Activated CD4-positive, CD25-positive, alpha-beta regulatory T cell treated with anti-CD3 and anti-CD28 coated beads, Interleukin-2, amount 50 U/mL, for 16 hours (primary cell): ENCODE measurements at regions not wholly inside any gene's neighbourhood (a gene's known extent, or its start where the extent isn't known, plus 50 kb on each side); places are given as distances from the start of the nearest gene placed in this dataset.

Experiments
- DNase-seq: peaks from one replicate; pipeline ENCODE4 v3.0.0-alpha.2; 2020; ENCODE audit warnings: low read depth, low spot score

GRCh38 chr22:19574247-19574646 is 50.0 kb upstream of the CLDN5 start:
- DNase-seq: no peak

- DNase-seq: peak; percentile 43
These were observed 52.5 kb upstream of the CLDN5 start for GRCh38 chr22:19576460-19577421.

DNA sequence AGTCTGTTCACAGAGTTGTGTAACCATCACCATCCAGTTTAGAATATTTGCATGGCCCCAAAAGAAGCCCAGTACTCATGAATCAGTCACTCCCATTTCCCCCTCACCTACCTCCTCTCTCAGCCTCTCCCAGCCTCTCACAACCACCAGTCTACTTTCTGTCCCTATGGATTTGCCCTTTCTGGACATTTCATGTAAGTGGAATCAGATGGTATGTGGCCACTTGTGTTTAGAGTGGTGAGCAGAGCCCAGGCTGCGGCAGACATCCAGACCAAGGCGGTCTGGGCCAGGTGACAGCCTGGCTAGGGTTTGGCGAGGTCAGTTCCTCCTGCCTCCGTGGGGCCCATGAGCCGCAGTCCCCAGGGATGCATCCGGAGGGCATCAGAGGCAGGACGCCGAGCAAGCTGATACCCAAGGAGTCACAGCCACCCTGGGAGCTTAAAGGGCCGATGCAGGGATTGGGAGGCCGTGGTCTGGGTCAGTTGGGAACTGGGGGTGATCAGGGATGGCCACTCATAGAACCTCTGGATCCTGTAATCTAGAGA is 53.3 kb upstream of the CLDN5 start:
- no peak for DNase-seq

- DNase-seq: no peak
These were observed 54.2 kb upstream of the CLDN5 start for GRCh38 chr22:19578180-19579004.

GRCh38 chr22:19579115-19579811 is 55.1 kb upstream of the CLDN5 start:
- no peak for DNase-seq

DNA sequence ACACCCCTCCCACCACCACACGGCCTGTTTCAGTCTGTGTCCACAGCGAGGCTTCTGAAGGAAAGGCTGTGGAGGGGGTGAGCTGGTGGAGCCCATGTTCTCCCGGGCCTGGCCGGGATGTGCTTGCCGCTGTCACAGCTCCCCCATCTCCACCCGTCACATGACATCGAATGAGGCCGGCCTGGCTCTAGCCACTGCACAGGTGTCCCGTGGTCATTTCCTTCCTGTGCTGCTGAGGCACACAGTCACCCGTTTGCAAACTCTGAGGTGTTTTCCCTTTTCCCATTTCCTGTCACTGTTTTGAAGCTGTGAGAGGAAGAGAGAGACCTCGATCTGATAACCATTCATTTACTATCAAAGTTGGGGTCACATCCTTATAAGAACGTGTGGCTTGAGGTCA is 55.7 kb upstream of the CLDN5 start:
- no peak for DNase-seq

DNA sequence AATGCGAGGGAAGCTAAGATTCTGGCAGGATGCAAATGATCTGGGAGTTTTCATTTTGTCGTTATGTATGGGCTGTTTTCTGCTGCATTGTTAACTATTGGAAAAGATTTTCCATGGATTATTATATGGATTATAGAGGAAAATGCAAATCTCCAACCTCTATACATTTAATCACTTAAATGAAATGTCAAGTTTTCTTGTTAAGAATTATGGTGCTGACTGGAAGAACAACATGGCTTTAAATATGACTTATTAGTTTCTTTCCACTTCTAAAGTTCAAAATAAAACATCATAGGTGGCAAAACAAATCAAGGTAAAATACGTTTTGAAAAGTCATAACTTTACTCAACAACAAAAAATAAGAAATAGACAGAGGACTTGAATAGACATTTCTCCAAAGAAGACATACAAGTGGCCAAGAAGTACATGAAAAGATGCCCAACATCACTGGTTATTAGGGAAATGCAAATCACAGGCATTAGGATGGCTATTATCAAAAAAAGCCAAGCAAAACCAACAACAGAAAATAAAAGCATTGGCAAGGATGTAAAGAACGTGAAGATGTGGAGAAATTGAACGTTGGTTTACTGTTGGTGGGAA is 56.2 kb upstream of the CLDN5 start:
- DNase-seq: no peak

GRCh38 chr22:19582033-19582693 is 58.0 kb upstream of the CLDN5 start:
- DNase-seq: no peak

DNA sequence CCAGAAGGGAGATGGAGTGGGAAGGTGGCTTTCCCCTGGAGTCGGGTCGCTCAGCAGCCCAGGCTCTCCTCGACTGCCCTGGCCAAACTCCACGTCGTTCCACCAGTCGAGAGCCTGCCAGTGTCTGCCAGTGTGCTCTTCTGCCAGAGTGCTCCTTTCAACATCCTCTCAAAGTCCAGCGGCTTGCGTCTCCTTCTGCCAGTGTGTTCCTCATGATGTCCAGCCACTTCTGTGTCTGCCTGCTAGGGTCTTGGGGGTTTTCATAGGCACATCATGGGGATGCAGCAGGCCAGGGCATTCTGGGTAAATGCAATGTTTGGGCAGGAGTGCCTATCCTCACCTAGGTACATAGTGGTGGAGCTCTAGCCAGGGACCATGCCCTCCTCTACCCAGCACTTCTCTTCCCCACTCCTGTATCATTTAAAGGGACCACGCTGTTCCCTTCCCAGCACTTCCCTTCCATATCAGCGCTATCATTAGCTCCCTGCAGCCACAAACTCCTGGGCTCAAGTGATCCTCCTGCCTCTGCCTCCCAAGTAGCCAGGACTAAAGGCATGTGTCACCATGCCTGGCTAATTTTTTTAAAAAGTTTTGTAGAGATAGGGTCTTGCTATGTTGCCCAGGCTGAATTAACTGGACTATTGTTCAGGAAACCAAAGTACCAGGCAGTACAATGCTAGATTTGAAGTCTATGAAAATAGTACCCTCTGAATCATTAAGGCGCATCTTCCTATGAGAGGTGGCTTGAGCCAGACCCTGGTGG is 62.9 kb upstream of the CLDN5 start:
- no peak for DNase-seq

- no peak for DNase-seq
These were observed 66.5 kb upstream of the CLDN5 start for GRCh38 chr22:19590696-19591095.

GRCh38 chr22:19591568-19591967 is 67.4 kb upstream of the CLDN5 start:
- DNase-seq: no peak

DNA sequence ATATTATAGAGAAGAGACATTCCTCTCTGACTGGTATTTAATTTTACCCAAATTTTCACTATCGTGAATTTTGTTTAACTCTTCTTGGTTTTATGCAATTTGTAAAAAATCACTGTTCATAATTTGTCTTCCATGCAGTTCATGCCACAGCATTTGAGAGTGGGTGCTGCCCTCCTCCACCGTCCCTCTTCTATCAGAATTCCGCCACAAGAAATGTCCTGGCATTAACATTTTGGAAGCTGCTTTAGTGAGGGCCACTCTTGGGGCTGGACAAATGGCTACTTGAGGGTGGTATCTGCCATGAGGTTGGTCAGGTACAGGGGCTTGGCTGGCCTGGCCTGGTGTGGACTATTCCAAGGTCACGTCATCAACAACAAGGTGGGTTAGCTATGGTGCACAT is 68.3 kb upstream of the CLDN5 start:
- DNase-seq: no peak

GRCh38 chr22:19593991-19594569 is 69.9 kb upstream of the CLDN5 start:
- DNase-seq: no peak

DNA sequence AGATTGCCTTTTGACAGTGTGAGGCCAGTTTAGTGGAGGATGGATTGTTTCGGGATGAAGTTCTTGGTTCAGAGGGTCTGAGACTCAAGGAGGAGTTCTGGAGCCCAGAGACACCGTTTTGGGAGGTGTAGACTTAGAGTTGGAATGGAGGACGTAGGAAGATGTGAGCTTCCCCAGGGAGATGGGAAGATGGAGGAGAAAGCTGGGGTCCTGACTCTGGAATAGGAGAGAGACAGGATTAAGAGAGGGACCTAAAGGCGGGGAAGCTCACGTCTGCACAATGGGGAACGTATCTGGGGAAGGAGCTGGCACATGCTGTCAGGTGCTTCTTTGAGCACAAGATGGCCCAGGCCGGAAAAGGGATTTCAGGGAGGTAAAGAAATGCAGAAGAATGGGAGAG is 71.3 kb upstream of the CLDN5 start:
- DNase-seq: no peak

DNA sequence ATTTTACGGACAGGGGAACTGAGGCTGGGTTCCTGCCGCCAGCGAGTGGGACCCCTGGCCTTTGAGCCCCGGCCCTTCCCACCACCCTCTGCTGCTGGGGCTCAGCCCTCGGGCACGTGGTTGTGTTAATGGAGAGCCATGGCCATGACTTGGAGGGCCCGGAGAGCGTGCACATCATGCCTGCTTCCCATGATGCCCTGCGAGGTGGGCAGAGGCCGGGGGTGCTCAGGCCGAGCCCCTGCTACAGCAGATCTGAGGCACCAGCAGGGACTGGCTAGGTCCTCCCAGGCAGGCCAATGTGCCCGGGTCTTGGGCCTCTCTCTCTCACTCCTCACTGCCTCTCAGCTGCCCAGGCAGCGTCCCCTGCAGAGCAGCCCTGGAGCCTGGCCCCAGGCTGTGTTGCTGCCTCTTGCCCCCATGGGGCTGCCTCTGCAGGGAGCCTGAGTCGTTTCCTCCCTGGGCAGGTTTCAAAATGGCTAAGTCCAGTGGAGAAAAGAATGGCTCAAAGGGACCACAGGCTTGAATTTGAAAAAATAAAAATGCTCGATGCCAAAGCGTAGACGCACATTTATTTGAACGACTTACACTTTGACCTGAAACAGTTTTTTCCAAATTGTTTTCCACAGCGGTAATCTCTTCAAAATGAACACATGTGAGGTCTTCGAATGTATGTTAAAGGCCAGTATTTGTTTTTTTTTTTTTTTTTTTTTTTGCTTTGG is 72.6 kb upstream of the CLDN5 start:
- DNase-seq: no peak

- peak; percentile 33 for DNase-seq
These were observed 73.2 kb upstream of the CLDN5 start for GRCh38 chr22:19597399-19597735.

DNA sequence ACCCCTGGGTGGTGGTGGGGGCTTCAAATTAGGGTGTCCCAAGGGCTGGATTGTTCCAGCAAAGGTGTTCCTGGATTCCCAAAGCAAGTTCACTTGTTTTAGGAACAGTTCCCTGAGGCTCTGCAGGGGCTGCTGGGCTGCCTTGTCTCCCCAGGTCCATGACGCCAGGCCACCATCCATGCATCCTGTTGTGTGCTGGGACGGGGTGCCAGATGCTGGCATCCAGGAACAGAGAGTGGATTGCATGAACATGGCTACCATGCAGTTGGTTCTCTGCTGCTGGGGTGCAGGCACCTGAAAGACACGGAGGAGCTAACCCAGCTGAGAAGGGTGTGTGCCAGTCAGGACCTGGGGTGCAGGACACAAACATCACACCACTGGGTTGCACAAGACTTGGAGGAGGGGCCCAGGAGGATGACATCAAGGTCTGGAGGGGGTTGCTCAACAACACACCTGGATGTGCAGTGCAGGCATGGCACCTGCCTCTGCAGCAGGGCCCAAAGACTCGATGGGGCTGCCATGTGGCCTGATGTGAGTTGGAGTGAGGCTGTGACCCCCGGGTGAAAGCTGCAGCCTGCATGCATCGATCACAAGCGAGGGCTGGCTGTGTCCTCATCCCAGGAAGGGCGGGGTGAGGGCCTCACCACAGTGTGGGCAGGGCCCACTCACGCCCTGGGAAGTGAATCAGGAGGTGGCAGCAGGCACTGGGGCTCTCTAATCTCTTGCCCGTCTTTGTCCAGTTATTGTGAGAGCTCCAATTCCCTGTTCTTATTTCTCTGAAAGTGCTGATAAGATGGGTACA is 74.0 kb upstream of the CLDN5 start:
- no peak for DNase-seq

- DNase-seq: no peak
These were observed 74.8 kb upstream of the CLDN5 start for GRCh38 chr22:19599004-19599403.
